Neural progenitor cell (in vitro differentiated cells): ENCODE measurements at regions not wholly inside any gene's neighbourhood (a gene's known extent, or its start where the extent isn't known, plus 50 kb on each side); places are given as distances from the start of the nearest gene placed in this dataset.

Experiments
- EZH2phosphoT487 ChIP-seq: fragments of 200-600 bp; sonication (generic); IDR thresholded peaks from 2 replicates; pipeline ENCODE4 v1.6.1; 2017; ENCODE audit warnings: antibody characterized with exemption
- TF ChIP-seq, protein P1 (sequence below): fragments of 200-600 bp; sonication (generic); IDR thresholded peaks from 2 replicates; pipeline ENCODE4 v1.5.1; 2017; ENCODE audit warnings: antibody characterized with exemption, mild to moderate bottlenecking

DNA sequence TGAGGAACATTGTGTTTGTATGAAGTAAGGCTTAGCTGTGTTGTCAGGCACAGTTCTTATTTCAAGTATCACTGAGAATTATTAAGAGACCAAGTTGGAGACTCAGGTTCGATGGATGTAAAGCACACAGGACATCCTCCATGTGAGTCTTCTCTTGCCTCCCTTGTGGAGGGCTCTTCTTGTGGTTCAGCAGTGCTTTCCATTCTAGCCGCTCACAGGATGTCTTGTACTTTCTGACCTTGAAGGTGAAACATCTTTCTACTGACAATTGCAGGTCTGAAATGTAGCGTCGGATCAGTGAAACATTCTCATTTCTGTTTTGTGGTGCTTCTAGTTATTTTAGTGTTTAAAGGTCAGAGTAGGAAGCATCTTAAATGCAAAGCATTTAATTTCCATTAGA, 154.6 kb downstream of the HIPK3 start:
- TF ChIP-seq, protein P1, sequence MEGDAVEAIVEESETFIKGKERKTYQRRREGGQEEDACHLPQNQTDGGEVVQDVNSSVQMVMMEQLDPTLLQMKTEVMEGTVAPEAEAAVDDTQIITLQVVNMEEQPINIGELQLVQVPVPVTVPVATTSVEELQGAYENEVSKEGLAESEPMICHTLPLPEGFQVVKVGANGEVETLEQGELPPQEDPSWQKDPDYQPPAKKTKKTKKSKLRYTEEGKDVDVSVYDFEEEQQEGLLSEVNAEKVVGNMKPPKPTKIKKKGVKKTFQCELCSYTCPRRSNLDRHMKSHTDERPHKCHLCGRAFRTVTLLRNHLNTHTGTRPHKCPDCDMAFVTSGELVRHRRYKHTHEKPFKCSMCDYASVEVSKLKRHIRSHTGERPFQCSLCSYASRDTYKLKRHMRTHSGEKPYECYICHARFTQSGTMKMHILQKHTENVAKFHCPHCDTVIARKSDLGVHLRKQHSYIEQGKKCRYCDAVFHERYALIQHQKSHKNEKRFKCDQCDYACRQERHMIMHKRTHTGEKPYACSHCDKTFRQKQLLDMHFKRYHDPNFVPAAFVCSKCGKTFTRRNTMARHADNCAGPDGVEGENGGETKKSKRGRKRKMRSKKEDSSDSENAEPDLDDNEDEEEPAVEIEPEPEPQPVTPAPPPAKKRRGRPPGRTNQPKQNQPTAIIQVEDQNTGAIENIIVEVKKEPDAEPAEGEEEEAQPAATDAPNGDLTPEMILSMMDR: no peak
- no peak for TF ChIP-seq EZH2phosphoT487
